Heart left ventricle (tissue), 13 donors: ENCODE measurements at regions not wholly inside any gene's neighbourhood (a gene's known extent, or its start where the extent isn't known, plus 50 kb on each side); places are given as distances from the start of the nearest gene placed in this dataset.

Experiments
- POLR2A ChIP-seq, 2 donors: fragments of 450-650 bp; IDR thresholded peaks; one replicate each; pipeline ENCODE4 v1.6.1; 2017; ENCODE audit warnings: antibody characterized with exemption in 2 of 2, mild to moderate bottlenecking in 2 of 2, moderate library complexity in 2 of 2
- TF ChIP-seq, protein P1 (sequence below), 12 donors: fragments of 200-600 bp; sonication (generic) in 4 of 12; IDR thresholded peaks; one replicate each; pipeline versions ENCODE4 v1.5.0 to v1.8.0; 2018 to 2022; ENCODE audit warnings: antibody characterized with exemption in 12 of 12, mild to moderate bottlenecking in 5 of 12
- donor health status: ischemic (EF 13 %, LVEDD 7.1; RV severe dilation, severe dysfunction).
- donor health status: DM: no; HTN: yes; CAD: no.
- donor health status: DM: no; HTN: no; CAD: no.
- donor health status: ischemic (EF 25% LVEDD 6.9; RV normal size, moderate dysfunction).
- donor health status: ischemic (EF 25% LVEDD 5.7; RV mildly dilated, moderate dysfunction).
- donor health status: ischemic (EF 35%, LVEDD 5.7; RV mildly dilated, moderate dysfunction).
- donor health status: nonischemic (EF 11% LVEDD 7.7; RV severe dilation, severe dysfunction).
- donor health status: DM: yes; HTN: yes; CAD: no.
- donor health status: PGD.
- donor health status: ischemic (EF 29% LVEDD 5.4; RV normal size, mild dysfunction).
- donor health status: nonischemic (EF 23%, LVEDD 6.1; RV moderate dilation, normal function).

DNA sequence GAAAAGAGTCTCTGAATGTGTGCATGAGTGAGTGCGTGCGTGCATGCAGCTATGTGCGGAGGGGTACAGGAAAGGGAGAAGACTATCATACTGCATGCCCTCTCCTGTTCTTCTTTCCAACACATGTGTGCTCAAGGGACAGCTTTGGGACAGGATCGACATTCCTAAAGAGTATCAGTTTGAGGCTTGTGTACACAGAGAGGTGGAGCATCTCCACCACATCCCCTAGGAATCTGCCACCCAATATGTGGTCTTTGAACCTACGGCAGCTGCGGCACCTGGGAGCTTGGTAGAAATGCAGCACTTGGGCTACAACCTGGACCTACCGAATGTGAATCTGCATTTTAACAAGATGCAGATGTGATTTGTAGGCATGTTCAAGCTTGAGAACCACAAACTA, 132.3 kb upstream of the GLRA1 start:
- no peak for TF ChIP-seq POLR2A (IDR thresholded peaks at IDR 0.05)
- TF ChIP-seq, protein P1, sequence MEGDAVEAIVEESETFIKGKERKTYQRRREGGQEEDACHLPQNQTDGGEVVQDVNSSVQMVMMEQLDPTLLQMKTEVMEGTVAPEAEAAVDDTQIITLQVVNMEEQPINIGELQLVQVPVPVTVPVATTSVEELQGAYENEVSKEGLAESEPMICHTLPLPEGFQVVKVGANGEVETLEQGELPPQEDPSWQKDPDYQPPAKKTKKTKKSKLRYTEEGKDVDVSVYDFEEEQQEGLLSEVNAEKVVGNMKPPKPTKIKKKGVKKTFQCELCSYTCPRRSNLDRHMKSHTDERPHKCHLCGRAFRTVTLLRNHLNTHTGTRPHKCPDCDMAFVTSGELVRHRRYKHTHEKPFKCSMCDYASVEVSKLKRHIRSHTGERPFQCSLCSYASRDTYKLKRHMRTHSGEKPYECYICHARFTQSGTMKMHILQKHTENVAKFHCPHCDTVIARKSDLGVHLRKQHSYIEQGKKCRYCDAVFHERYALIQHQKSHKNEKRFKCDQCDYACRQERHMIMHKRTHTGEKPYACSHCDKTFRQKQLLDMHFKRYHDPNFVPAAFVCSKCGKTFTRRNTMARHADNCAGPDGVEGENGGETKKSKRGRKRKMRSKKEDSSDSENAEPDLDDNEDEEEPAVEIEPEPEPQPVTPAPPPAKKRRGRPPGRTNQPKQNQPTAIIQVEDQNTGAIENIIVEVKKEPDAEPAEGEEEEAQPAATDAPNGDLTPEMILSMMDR (IDR thresholded peaks at IDR 0.05) = no peak
